Panc1 (cell line): ENCODE measurements at regions not wholly inside any gene's neighbourhood (a gene's known extent, or its start where the extent isn't known, plus 50 kb on each side); places are given as distances from the start of the nearest gene placed in this dataset.
A peak's percentile ranks its signal among the peaks of the same experiment; 100 is the strongest.

Source experiments
- ATAC-seq: fragments of 200-7000 bp; cut with Tn5 transposase; 2 replicates; pipeline ENCODE4 v1.9.1; 2020; ENCODE audit warnings: mild to moderate bottlenecking, moderate library complexity
- BruUV-seq: library from RNA; stranded (reverse); fragments of 400-500 nt; replicated peaks from 2 replicates; lab custom pipeline; 2021; lab: Mats Ljungman, UMichigan
- CTCF ChIA-PET: fragments of 300-600 bp; sonication (Branson Sonifier 250); formaldehyde crosslinking; loops from one replicate; lab custom pipeline; 2022; ENCODE audit warnings: antibody characterized with exemption; lab: Charles Lee
- POLR2A ChIA-PET: fragments of 300-600 bp; sonication (Branson Sonifier 250); formaldehyde crosslinking; loops from one replicate; lab custom pipeline; 2022; ENCODE audit warnings: antibody characterized with exemption; lab: Charles Lee
- DNase-seq: peaks from one replicate; pipeline ENCODE4 v3.0.0-alpha.2; 2010; ENCODE audit warnings: low read depth, low spot score
- H3K27ac ChIP-seq: 2 replicates; pipeline ENCODE4 v1.5.1; 2011; ENCODE audit warnings: mild to moderate bottlenecking, low read length, inconsistent platforms
- H3K27me3 ChIP-seq: fragments of 200-500 bp; sonication (Bioruptor generic); 2 replicates; pipeline ENCODE4 v1.6.0; 2014; ENCODE audit warnings: low read length, inconsistent platforms; ENCODE audit not compliant: control insufficient read depth, insufficient read depth
- H3K36me3 ChIP-seq: fragments of 200-500 bp; sonication (Bioruptor generic); 2 replicates; pipeline ENCODE4 v1.5.1; 2014; ENCODE audit warnings: inconsistent platforms, mild to moderate bottlenecking, low read length, moderate library complexity; ENCODE audit not compliant: control insufficient read depth, insufficient read depth
- H3K4me1 ChIP-seq: 2 replicates; pipeline ENCODE4 v1.5.1; 2011; ENCODE audit warnings: inconsistent platforms, mild to moderate bottlenecking, low read length, moderate library complexity; ENCODE audit not compliant: control insufficient read depth, insufficient read depth
- H3K4me3 ChIP-seq, 2 experiments: 2 replicates each; pipeline ENCODE4 v1.5.1; 2011 to 2012; ENCODE audit warnings: low read depth in 2 of 2, low read length in 2 of 2, mild to moderate bottlenecking in 2 of 2, inconsistent platforms in 1 of 2, moderate library complexity in 1 of 2
- H3K9me3 ChIP-seq: fragments of 200-500 bp; sonication (Bioruptor generic); 2 replicates; pipeline ENCODE4 v1.5.1; 2014; ENCODE audit warnings: low read depth, mild to moderate bottlenecking, inconsistent platforms, low read length, moderate library complexity; ENCODE audit not compliant: control insufficient read depth, insufficient read depth
- CTCF ChIP-seq: fragments of 450-650 bp; IDR thresholded peaks from 2 replicates; pipeline ENCODE4 v1.5.1; 2017; ENCODE audit warnings: mild to moderate bottlenecking
- POLR2AphosphoS5 ChIP-seq: IDR thresholded peaks from 2 replicates; pipeline ENCODE4 v1.6.1; 2012; ENCODE audit warnings: mild to moderate bottlenecking, low read depth, low read length, moderate library complexity
- REST ChIP-seq, 2 experiments: IDR thresholded peaks; 2 replicates each; pipeline ENCODE4 v1.6.1; 2011 to 2012; ENCODE audit warnings: low read depth in 2 of 2, control low read depth in 1 of 2, low read length in 1 of 2, mild to moderate bottlenecking in 1 of 2, moderate library complexity in 1 of 2; ENCODE audit not compliant: insufficient read depth in 1 of 2
- SIN3A ChIP-seq: IDR thresholded peaks from 2 replicates; pipeline ENCODE4 v1.6.1; 2012; ENCODE audit warnings: low read depth, mild to moderate bottlenecking, low read length, moderate library complexity, borderline replicate concordance; ENCODE audit not compliant: insufficient read depth
- TCF7L2 ChIP-seq: IDR thresholded peaks from 2 replicates; pipeline ENCODE4 v1.6.1; 2011; ENCODE audit warnings: mild to moderate bottlenecking, low read depth, low read length, inconsistent platforms
- in situ Hi-C: cut with HindIII; loops from 2 replicates; pipeline ENCODE4 v1.10.0; 2016; ENCODE audit warnings: low sequenced_read_pairs, low pct_unique_long_range_greater_than_20kb
- intact Hi-C: fragments of 100-400 bp; cut with micrococcal nuclease; formaldehyde crosslinking; loops from one replicate; pipeline ENCODE4 v1.10.0; 2022; ENCODE audit not compliant: unreplicated experiment

- Histone ChIP-seq H3K27ac (no peak overlapping the region), H3K9me3 (no peaks in the 10 kb centered on the region), H3K27me3 (peaks cover 2% of the 10 kb centered on the region; the same call in 1 of the 2 replicates), H3K4me1 (no peaks in the 10 kb centered on the region), H3K4me3 (no peak overlapping the region), H3K36me3 (no peaks in the 10 kb centered on the region)
- TF ChIP-seq TCF7L2 (no peak), POLR2AphosphoS5 (no peak), SIN3A (no peak), CTCF (no peak), REST (IDR thresholded peaks at IDR 0.05; ENCODE audit: insufficient read depth in 1 of 2, low read depth in 2 of 2, low read length in 1 of 2) (no peak)
- ChIA-PET CTCF (no interaction called here), POLR2A (no interaction called here)
- in situ Hi-C loops (no loop called here), intact Hi-C loops (no loop called here)
- no peak for ATAC-seq
- DNase-seq = no peak
- no TSS peak for BruUV-seq
Measured at GRCh38 chr5:4877579-4877978, 262.6 kb upstream of the ADAMTS16 start.

- DNase-seq = no peak
- H3K4me3 ChIP-seq = no peak overlapping the region
- ChIA-PET POLR2A (no interaction called here), CTCF (interaction anchor here (1.0 to 1.1 kb wide), 2 partner anchors 540 to 542 kb away, joined by 3 to 8 read pairs; no protein-coding TSS in a partner anchor)
- H3K4me1 ChIP-seq = no peaks in the 10 kb centered on the region
- no peaks in the 10 kb centered on the region for H3K36me3 ChIP-seq
- no TSS peak for BruUV-seq
- intact Hi-C loops (loop anchor here (1.0 to 2.0 kb wide), 2 partner anchors 262 to 540 kb away; partner anchors contain the start of gene ADAMTS16), in situ Hi-C loops (no loop called here)
- no peaks in the 10 kb centered on the region for H3K9me3 ChIP-seq
- peaks cover 2% of the 10 kb centered on the region; the same call in 1 of the 2 replicates for H3K27me3 ChIP-seq
- no peak overlapping the region for H3K27ac ChIP-seq
- TF ChIP-seq CTCF (no peak), POLR2AphosphoS5 (no peak), REST (IDR thresholded peaks at IDR 0.05; ENCODE audit: insufficient read depth in 1 of 2, low read depth in 2 of 2, low read length in 1 of 2) (no peak), SIN3A (no peak), TCF7L2 (no peak)
- peak; percentile 16; the same call in 1 of the 2 replicates for ATAC-seq
Measured at GRCh38 chr5:4879075-4879474, 261.1 kb upstream of the ADAMTS16 start.
